Activated naive CD4-positive, alpha-beta T cell treated with anti-CD3 and anti-CD28 coated beads, Interleukin-2, amount 10 ng/mL, durations not matched to agents 7 days and 5 days (primary cell): ENCODE measurements at regions not wholly inside any gene's neighbourhood (a gene's known extent, or its start where the extent isn't known, plus 50 kb on each side); places are given as distances from the start of the nearest gene placed in this dataset.

Source experiments
- CTCF ChIA-PET: fragments of 350-600 bp; sonication (Branson Sonifier 250); formaldehyde crosslinking; loops from one replicate; lab custom pipeline; 2021; ENCODE audit warnings: antibody characterized with exemption; lab: Charles Lee
- DNase-seq: peaks from one replicate; pipeline ENCODE4 v3.0.0-alpha.2; 2020
- H3K27ac Mint-ChIP-seq: one replicate; pipeline ENCODE4 v1.8.0; 2021; ENCODE audit warnings: mild to moderate bottlenecking, moderate library complexity, mixed read lengths
- H3K27me3 Mint-ChIP-seq: one replicate; pipeline ENCODE4 v1.8.0; 2021; ENCODE audit warnings: mild to moderate bottlenecking, mixed read lengths
- H3K36me3 Mint-ChIP-seq: one replicate; pipeline ENCODE4 v1.8.0; 2021; ENCODE audit warnings: mixed read lengths
- H3K4me1 Mint-ChIP-seq: one replicate; pipeline ENCODE4 v1.8.0; 2021; ENCODE audit warnings: mixed read lengths
- H3K4me3 Mint-ChIP-seq: one replicate; pipeline ENCODE4 v1.8.0; 2021; ENCODE audit warnings: mild to moderate bottlenecking, moderate library complexity, mixed read lengths
- H3K9me3 Mint-ChIP-seq: one replicate; pipeline ENCODE4 v1.8.0; 2021; ENCODE audit warnings: mixed read lengths

- no peaks in the 10 kb centered on the region for H3K36me3 Mint-ChIP-seq
- DNase-seq = no peak
- no peaks in the 10 kb centered on the region for H3K9me3 Mint-ChIP-seq
- no peaks in the 10 kb centered on the region for H3K4me1 Mint-ChIP-seq
- H3K4me3 Mint-ChIP-seq = no peak overlapping the region
- CTCF ChIA-PET = interaction anchor here (1.4 kb wide), 1 partner anchor 18 kb away, joined by 4 read pairs; no protein-coding TSS in a partner anchor
- no peak overlapping the region for H3K27ac Mint-ChIP-seq
- no peaks in the 10 kb centered on the region for H3K27me3 Mint-ChIP-seq
Measured at GRCh38 chr1:165147799-165148198, 208.7 kb downstream of the LMX1A start.

- H3K36me3 Mint-ChIP-seq = no peaks in the 10 kb centered on the region
- CTCF ChIA-PET = interaction anchor here (0.5 to 2.1 kb wide), 8 partner anchors 11 to 225 kb away, joined by 3 to 9 read pairs (median 4); no protein-coding TSS in a partner anchor
- peak; percentile 49 for DNase-seq
Measured at GRCh38 chr1:165144757-165145397, 211.6 kb downstream of the LMX1A start.

DNA sequence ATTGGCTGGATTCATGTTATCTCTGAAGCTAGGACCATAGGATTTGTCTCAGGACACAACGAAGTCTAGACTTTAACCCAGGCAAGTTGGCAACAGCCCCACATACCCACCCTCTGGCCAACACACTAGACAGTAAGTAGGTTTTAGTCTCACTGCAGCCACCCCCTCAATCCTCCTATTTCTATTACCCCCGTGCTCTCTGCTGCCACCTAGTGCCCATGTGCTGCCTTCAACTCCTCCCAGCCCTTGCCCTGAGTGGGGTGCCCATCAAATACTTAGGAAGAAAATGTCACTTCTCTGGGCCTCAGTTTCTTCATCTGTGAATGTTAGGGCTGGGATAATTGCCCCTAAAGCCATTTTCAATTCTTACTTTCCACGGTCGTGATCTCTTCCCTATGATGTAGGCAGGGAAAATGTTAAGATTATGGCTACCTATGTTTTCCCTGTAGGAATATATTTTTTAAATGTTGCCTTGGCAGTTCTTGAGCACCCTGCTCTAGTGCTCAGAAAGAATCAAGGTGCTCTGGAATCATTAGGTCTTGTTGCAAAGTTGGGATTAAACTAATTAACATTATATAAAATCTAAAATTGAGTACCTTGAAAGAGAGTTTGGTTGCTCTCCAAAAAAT lies 213.0 kb downstream of the LMX1A start:
- no peaks in the 10 kb centered on the region for H3K27me3 Mint-ChIP-seq
- no peaks in the 10 kb centered on the region for H3K4me1 Mint-ChIP-seq
- no peak overlapping the region for H3K27ac Mint-ChIP-seq
- CTCF ChIA-PET = interaction anchor here (0.7 to 2.1 kb wide), 3 partner anchors 14 to 30 kb away, joined by 3 to 10 read pairs (median 7); no protein-coding TSS in a partner anchor
- no peaks in the 10 kb centered on the region for H3K36me3 Mint-ChIP-seq
- no peak overlapping the region for H3K4me3 Mint-ChIP-seq
- no peaks in the 10 kb centered on the region for H3K9me3 Mint-ChIP-seq
- peak; percentile 56 for DNase-seq

More at GRCh38 chr1:165144757-165145397, 211.6 kb downstream of the LMX1A start:
- Mint-ChIP-seq H3K27me3 (no peaks in the 10 kb centered on the region), H3K9me3 (no peaks in the 10 kb centered on the region), H3K4me3 (no peak overlapping the region), H3K27ac (no peak overlapping the region), H3K4me1 (no peaks in the 10 kb centered on the region)

DNA sequence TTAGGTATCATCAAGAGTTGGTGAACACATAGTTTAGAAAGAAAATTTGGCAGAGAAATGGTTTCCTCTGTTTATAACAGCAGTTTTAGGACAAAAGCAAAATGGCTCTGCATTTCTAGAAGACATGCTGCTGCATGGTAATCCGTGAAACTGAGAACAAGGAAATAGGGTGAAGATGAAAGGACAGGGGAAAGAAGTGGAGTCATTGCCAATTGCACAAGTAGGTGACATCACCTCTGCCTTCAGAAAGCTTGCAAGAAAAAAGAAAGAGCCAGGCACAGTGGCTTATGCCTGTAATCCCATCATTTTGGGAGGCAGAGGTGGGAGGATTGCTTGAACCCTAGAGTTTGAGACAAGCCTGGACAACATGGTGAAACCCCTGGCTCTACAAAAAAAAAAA lies 217.6 kb downstream of the LMX1A start:
- no peak for DNase-seq
- no peaks in the 10 kb centered on the region for H3K36me3 Mint-ChIP-seq
- no peaks in the 10 kb centered on the region for H3K9me3 Mint-ChIP-seq
- CTCF ChIA-PET = interaction anchor here (0.6 kb wide), 1 partner anchor 101 kb away, joined by 3 read pairs; no protein-coding TSS in a partner anchor
- no peak overlapping the region for H3K4me3 Mint-ChIP-seq
- no peaks in the 10 kb centered on the region for H3K4me1 Mint-ChIP-seq
- H3K27ac Mint-ChIP-seq = no peak overlapping the region
- no peaks in the 10 kb centered on the region for H3K27me3 Mint-ChIP-seq

GRCh38 chr1:165137551-165138316 lies 218.8 kb downstream of the LMX1A start:
- DNase-seq = no peak
- Mint-ChIP-seq H3K4me3 (no peak overlapping the region), H3K9me3 (no peaks in the 10 kb centered on the region), H3K4me1 (no peaks in the 10 kb centered on the region), H3K36me3 (no peaks in the 10 kb centered on the region), H3K27me3 (no peaks in the 10 kb centered on the region), H3K27ac (no peak overlapping the region)
- CTCF ChIA-PET = interaction anchor here (1.5 kb wide), 1 partner anchor 8 kb away, joined by 4 read pairs; no protein-coding TSS in a partner anchor

DNA sequence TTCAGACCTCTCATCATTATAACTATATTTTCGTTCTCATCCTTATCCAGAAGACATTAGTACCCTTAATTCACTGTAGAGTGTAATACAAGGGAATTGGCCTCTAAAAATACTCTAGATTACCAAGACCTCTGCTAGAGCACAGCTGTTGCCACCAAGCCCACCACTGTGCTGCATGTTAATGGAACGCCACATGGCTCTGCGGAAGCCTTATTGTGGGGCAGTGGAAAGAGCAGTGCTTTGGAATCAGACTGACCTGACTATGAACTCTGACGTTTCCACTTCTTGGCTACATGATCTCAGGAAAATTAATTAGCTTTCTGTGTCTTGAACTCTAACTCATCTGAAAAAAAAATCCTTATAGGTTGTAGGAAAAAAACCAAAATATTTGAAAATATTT lies 222.1 kb downstream of the LMX1A start:
- no peak overlapping the region for H3K27ac Mint-ChIP-seq
- H3K4me1 Mint-ChIP-seq = no peaks in the 10 kb centered on the region
- no peaks in the 10 kb centered on the region for H3K9me3 Mint-ChIP-seq
- CTCF ChIA-PET = no interaction called here
- no peaks in the 10 kb centered on the region for H3K27me3 Mint-ChIP-seq
- no peak for DNase-seq
- no peak overlapping the region for H3K4me3 Mint-ChIP-seq
- no peaks in the 10 kb centered on the region for H3K36me3 Mint-ChIP-seq

DNA sequence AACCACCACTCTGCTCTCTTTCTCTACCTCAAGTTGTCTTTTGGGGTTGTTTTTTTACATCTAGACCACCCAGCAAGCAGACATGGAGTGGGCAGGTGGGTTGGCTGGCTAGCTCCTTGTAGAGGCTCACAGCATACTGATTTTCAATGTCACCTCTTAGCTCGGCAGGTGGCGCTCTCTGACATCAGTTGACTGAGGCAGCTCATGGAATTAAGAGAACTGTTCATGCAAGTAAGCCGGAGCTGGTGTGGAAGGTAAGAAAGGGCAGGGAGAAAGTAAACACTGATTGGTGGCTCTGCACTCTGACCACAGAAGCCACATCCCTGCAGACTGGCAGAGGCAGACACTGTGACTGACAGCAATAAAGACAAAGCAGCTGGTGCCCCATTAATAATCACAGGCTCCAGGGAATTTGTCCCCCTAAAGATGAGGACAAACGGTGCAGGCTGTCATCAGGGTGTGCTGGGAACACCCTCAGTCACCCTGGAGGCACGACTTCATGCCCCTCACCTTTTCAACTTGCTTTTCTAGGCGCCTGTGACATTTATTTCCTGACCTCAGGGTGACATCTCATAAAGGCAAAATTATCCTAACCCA lies 226.8 kb downstream of the LMX1A start:
- Mint-ChIP-seq H3K36me3 (no peaks in the 10 kb centered on the region), H3K4me1 (no peaks in the 10 kb centered on the region), H3K27me3 (no peaks in the 10 kb centered on the region), H3K4me3 (no peak overlapping the region), H3K9me3 (no peaks in the 10 kb centered on the region), H3K27ac (no peak overlapping the region)
- DNase-seq = peak; percentile 60
- CTCF ChIA-PET = interaction anchor here (0.8 to 2.0 kb wide), 11 partner anchors 8 to 346 kb away, joined by 3 to 10 read pairs (median 4); no protein-coding TSS in a partner anchor

GRCh38 chr1:165124772-165125171 lies 231.7 kb downstream of the LMX1A start:
- Mint-ChIP-seq H3K27ac (no peak overlapping the region), H3K4me3 (no peak overlapping the region), H3K36me3 (no peaks in the 10 kb centered on the region), H3K27me3 (peaks cover 11% of the 10 kb centered on the region), H3K9me3 (no peaks in the 10 kb centered on the region), H3K4me1 (no peaks in the 10 kb centered on the region)
- DNase-seq = no peak
- CTCF ChIA-PET = no interaction called here

DNA sequence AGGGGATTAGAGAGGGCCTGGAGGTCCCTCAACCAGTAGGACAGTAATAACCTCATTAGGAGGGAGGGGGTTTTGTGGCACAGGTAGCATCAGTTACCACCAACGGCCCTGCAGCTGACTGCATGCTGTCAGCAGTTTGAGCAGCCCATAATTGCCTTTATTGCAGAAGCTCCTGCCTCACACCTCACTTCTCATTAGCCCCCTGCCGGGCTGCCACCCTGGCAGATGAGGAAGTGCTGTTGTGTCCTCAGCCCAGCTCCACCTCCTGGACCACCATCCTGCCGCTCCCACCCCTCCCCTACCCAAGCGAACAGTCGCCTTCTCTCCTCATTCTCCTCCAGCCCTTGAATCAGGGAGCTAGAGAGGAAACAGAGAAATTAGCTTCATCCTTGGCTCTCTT lies 237.4 kb downstream of the LMX1A start:
- Mint-ChIP-seq H3K9me3 (no peaks in the 10 kb centered on the region), H3K27me3 (peaks cover 52% of the 10 kb centered on the region), H3K36me3 (no peaks in the 10 kb centered on the region), H3K4me3 (no peak overlapping the region), H3K4me1 (no peaks in the 10 kb centered on the region), H3K27ac (no peak overlapping the region)
- CTCF ChIA-PET = interaction anchor here (1.2 to 1.8 kb wide), 2 partner anchors 10 to 26 kb away, joined by 3 to 5 read pairs; no protein-coding TSS in a partner anchor
- no peak for DNase-seq

- H3K27me3 Mint-ChIP-seq = peaks cover 47% of the 10 kb centered on the region
- H3K36me3 Mint-ChIP-seq = no peaks in the 10 kb centered on the region
- no peaks in the 10 kb centered on the region for H3K9me3 Mint-ChIP-seq
- H3K4me3 Mint-ChIP-seq = no peak overlapping the region
- H3K27ac Mint-ChIP-seq = no peak overlapping the region
- no peaks in the 10 kb centered on the region for H3K4me1 Mint-ChIP-seq
- no peak for DNase-seq
- CTCF ChIA-PET = interaction anchor here (1.6 kb wide), 1 partner anchor 8 kb away, joined by 3 read pairs; no protein-coding TSS in a partner anchor
Measured at GRCh38 chr1:165117482-165117881, 239.0 kb downstream of the LMX1A start.

DNA sequence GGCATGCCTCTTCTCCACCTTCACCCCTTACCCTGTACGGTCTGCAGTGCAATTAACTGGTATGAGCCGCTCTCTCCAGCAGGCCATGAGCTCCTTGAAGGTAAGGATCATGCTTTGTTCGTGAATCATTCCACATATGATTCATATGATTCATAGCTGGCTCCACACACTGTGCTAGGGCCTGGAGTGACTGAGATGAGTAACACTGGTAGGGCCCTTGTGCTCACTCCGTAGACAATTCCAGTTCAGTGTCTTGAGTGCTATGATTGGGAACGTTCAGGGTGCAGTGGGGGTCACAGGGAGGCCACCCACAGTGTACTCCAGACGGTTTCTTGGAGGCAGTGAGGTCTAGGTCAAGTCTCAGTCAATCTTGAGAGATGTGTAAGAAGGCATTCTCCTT lies 239.8 kb downstream of the LMX1A start:
- Mint-ChIP-seq H3K4me1 (no peaks in the 10 kb centered on the region), H3K27ac (no peak overlapping the region), H3K27me3 (peaks cover 45% of the 10 kb centered on the region), H3K36me3 (no peaks in the 10 kb centered on the region), H3K4me3 (no peak overlapping the region), H3K9me3 (no peaks in the 10 kb centered on the region)
- CTCF ChIA-PET = interaction anchor here (1.6 kb wide), 1 partner anchor 9 kb away, joined by 3 read pairs; no protein-coding TSS in a partner anchor
- no peak for DNase-seq

GRCh38 chr1:165116171-165116570 lies 240.3 kb downstream of the LMX1A start:
- H3K27me3 Mint-ChIP-seq = peaks cover 45% of the 10 kb centered on the region

DNA sequence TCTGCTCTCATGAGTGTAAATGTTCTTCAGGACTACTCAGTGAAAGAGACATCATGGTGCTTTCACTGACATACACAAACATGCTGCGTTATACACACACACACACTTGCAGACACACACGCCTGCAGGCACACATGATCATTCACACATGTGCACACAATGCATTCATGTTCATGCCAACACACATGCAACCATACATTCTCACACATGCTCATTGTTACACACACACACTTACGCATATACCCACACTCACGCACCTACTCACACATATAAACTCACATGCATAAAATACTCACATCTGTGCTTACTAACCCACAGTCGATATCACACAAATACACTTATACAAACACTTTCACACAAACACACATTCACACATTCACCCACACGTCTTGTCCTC lies 241.6 kb downstream of the LMX1A start:
- Mint-ChIP-seq H3K27me3 (peaks cover 43% of the 10 kb centered on the region), H3K27ac (no peak overlapping the region), H3K9me3 (no peaks in the 10 kb centered on the region), H3K4me1 (no peaks in the 10 kb centered on the region), H3K4me3 (no peak overlapping the region), H3K36me3 (no peaks in the 10 kb centered on the region)
- CTCF ChIA-PET = interaction anchor here (0.8 to 2.1 kb wide), 5 partner anchors 16 to 252 kb away, joined by 3 to 7 read pairs (median 3); no protein-coding TSS in a partner anchor
- DNase-seq = no peak

More at GRCh38 chr1:165116171-165116570, 240.3 kb downstream of the LMX1A start:
- Mint-ChIP-seq H3K4me3 (no peak overlapping the region), H3K9me3 (no peaks in the 10 kb centered on the region), H3K4me1 (no peaks in the 10 kb centered on the region), H3K27ac (no peak overlapping the region), H3K36me3 (no peaks in the 10 kb centered on the region)
- no peak for DNase-seq
- CTCF ChIA-PET = interaction anchor here (1.6 kb wide), 1 partner anchor 10 kb away, joined by 3 read pairs; no protein-coding TSS in a partner anchor
